HUES6 (cell line): ENCODE measurements at regions not wholly inside any gene's neighbourhood (a gene's known extent, or its start where the extent isn't known, plus 50 kb on each side); places are given as distances from the start of the nearest gene placed in this dataset.
"Not testable (repeated sequence)": the region's sequence is repeated elsewhere in the genome, so short reads cannot be mapped to it uniquely, and the experiment has no call there.

ENCODE experiments used
- H3K27ac ChIP-seq: 2 replicates; pipeline ENCODE4 v1.7.0; 2013; ENCODE audit warnings: low read depth, mild to moderate bottlenecking, low read length, inconsistent platforms
- H3K27me3 ChIP-seq: 2 replicates; pipeline ENCODE4 v1.6.1; 2013; ENCODE audit warnings: low read length; ENCODE audit not compliant: control insufficient read depth, insufficient read depth
- H3K36me3 ChIP-seq: 2 replicates; pipeline ENCODE4 v1.6.1; 2013; ENCODE audit warnings: low read length; ENCODE audit not compliant: control insufficient read depth, insufficient read depth
- H3K4me1 ChIP-seq: 2 replicates; pipeline ENCODE4 v1.6.1; 2013; ENCODE audit warnings: low read length; ENCODE audit not compliant: control insufficient read depth, insufficient read depth
- H3K4me3 ChIP-seq: 2 replicates; pipeline ENCODE4 v1.5.1; 2013; ENCODE audit warnings: low read depth, low read length
- H3K9ac ChIP-seq: one replicate; pipeline ENCODE4 v1.6.1; 2013; ENCODE audit warnings: mild to moderate bottlenecking, low read length
- H3K9me3 ChIP-seq: 2 replicates; pipeline ENCODE4 v1.6.1; 2013; ENCODE audit warnings: low read depth, low read length; ENCODE audit not compliant: control insufficient read depth, insufficient read depth

DNA sequence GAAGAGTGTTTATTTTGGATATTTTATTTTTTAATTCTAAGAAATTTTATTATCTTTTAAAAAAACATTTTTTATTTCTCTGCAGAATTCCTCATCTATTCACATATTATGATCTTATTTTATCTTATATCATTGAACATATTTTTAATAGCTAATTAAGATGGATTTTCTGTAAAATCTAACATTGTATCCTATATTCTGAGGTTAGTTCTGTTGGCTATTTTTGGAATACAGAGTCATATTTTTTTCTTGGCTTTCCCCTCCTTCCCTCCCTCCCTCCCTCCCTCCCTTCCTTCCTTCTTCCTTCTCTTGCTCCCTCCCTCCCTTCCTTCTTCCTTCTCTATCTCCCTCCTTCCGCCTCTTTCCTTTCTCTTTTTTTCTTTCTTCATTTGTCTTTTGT lies 2326.6 kb upstream of the RAG2 start:
- Histone ChIP-seq H3K9ac (no peak overlapping the region), H3K36me3 (no peaks in the 10 kb centered on the region), H3K9me3 (peaks cover 3% of the 10 kb centered on the region; the same call in 1 of the 2 replicates), H3K27ac (no peak overlapping the region), H3K4me3 (no peak overlapping the region), H3K27me3 (no peaks in the 10 kb centered on the region), H3K4me1 (no peaks in the 10 kb centered on the region)

DNA sequence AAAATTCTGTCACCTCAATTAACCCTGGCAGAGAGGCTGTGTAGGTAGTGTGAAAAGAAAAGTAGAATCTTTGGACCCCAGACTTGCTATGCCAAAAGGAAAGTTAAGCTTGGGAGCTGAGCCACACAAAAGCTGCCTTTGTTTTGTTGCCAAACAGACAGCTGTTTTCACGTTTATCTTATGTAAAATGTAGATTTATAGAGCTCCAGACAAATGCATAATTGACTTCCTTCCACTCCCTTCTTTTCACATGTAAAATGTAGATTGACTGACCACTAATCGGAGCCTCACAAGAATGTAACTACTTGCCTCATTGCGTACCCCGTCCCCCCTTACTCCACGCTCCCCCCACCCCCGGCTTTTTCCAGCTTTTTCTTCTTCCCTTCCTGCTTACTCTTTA lies 2302.2 kb upstream of the RAG2 start:
- Histone ChIP-seq H3K27me3 (no peaks in the 10 kb centered on the region), H3K4me1 (peaks cover 18% of the 10 kb centered on the region), H3K36me3 (no peaks in the 10 kb centered on the region), H3K27ac (peak overlapping the region; percentile 75; the same call in 1 of the 2 replicates), H3K9me3 (no peaks in the 10 kb centered on the region), H3K9ac (no peak overlapping the region), H3K4me3 (no peak overlapping the region)

DNA sequence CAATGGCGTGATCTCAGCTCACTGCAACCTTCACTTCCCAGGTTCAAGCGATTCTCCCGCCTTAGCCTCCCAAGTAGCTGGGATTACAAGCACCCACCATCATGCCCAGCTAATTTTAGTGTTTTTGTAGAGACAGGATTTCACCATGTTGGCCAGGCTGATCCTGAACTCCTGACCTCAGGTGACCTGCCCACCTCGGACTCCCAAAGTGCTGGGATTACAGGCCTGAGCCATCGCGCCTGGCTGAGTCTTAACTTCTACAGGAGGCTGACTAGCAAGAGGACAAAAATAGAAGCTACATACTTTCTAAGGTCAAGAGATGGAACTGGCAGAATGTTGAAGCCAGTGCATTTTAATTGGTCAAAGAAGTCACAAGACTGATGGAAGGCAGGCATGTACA lies 2296.2 kb upstream of the RAG2 start:
- not testable (repeated sequence) for H3K27me3 ChIP-seq, H3K27ac ChIP-seq, H3K4me3 ChIP-seq, H3K36me3 ChIP-seq, H3K9ac ChIP-seq, H3K9me3 ChIP-seq, H3K4me1 ChIP-seq

DNA sequence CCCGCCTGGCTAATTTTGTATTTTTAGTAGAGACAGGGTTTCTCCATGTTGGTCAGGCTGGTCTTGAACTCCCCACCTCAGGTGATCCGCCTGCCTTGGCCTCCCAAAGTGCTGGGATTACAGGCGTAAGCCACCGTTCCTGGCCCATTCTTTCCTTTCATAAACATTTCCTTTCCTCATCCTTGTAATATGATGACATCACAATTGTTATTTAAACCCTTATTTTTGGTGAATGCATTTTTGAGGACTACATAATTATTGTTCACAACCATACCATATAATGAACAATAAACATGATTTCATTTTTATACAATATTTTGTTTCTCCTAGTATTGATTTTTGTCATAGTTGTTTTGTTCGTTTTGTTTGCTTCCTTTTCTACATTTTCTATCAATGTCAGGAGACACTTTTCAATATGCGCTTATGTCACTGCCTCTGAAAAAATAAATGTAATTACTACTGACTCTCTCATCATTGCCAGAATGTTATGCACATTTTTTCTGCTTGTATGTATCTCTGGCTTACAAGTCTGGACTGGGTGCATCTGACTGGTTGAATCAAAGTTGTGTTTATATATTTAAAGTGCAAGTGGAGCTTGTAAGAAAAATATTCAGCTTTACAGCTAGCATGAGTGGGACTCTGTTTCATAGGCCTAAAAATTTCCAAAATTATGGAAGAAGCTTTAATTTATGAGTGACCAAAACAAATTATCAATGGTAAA lies 2286.3 kb upstream of the RAG2 start:
- H3K9me3 ChIP-seq: no peaks in the 10 kb centered on the region
- H3K4me3 ChIP-seq: no peak overlapping the region
- no peaks in the 10 kb centered on the region for H3K27me3 ChIP-seq
- H3K36me3 ChIP-seq: no peaks in the 10 kb centered on the region
- H3K4me1 ChIP-seq: no peaks in the 10 kb centered on the region
- no peak overlapping the region for H3K9ac ChIP-seq
- H3K27ac ChIP-seq: no peak overlapping the region

DNA sequence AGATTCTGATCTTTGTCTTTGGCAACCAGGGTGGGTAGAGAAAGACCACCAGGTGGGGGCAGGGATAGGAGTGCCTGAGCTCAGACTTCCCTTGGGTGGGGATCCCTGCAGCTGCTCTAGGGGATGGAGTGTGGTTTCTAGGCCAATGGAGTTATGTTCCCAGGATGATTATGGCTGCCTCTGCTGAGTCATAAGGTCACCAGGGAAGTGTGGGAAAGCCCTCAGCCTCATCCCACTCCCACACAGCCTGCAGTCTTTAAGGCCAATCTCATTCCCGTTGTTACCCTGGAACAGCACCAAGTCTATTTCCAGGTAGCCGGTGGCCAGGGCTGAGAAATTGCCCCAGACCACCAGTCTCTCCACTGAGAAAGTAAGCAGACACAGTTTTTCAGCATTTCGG lies 2269.3 kb upstream of the RAG2 start:
- no peak overlapping the region for H3K27ac ChIP-seq
- no peaks in the 10 kb centered on the region for H3K36me3 ChIP-seq
- no peaks in the 10 kb centered on the region for H3K27me3 ChIP-seq
- no peaks in the 10 kb centered on the region for H3K4me1 ChIP-seq
- H3K4me3 ChIP-seq: no peak overlapping the region
- no peak overlapping the region for H3K9ac ChIP-seq
- H3K9me3 ChIP-seq: 0 out of 2 replicates have a peak, but pooled peaks cover 8% of the 10 kb centered on the region

DNA sequence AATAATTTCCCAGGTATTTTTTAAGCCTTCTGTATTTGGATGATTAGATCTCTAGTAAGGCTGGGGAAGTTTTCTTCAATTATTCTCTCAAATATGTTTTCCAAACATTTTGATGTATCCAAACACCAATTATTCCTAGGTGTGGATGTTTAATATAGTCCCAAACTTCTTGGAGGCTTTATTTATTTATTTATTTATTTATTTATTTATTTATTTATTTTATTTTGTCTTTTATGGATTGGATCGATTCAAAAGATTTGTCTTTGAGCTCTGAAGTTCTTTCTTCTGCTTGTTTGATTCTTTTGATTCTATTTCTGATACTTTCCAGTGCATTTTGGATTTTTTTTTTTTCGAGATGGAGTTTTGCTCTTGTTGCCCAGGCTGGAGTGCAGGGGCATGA lies 2267.9 kb upstream of the RAG2 start:
- Histone ChIP-seq H3K27me3 (no peaks in the 10 kb centered on the region), H3K4me1 (no peaks in the 10 kb centered on the region), H3K9me3 (0 out of 2 replicates have a peak, but pooled peaks cover 8% of the 10 kb centered on the region), H3K27ac (no peak overlapping the region), H3K36me3 (no peaks in the 10 kb centered on the region), H3K9ac (no peak overlapping the region), H3K4me3 (no peak overlapping the region)

DNA sequence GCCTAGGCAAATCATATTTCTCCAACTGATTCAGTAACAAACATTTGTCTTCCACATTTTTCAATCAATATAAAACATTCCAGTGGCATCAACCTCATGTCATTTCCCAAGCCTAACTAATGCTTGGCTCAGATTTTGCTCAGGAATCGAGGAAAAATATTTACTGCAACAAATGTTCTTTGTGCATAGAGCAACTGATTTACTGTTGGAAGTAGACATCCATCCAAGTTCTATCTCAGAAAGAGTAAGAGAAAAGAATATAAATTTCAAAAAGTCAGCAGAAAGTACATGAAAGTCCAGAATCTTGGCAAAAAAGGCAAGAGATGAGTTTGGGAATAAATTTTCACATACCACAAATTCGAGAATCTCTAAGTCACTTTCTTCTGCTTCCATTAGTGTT lies 2245.0 kb upstream of the RAG2 start:
- no peaks in the 10 kb centered on the region for H3K36me3 ChIP-seq
- H3K4me3 ChIP-seq: no peak overlapping the region
- H3K27me3 ChIP-seq: no peaks in the 10 kb centered on the region
- H3K27ac ChIP-seq: no peak overlapping the region
- H3K4me1 ChIP-seq: no peaks in the 10 kb centered on the region
- no peaks in the 10 kb centered on the region for H3K9me3 ChIP-seq
- H3K9ac ChIP-seq: no peak overlapping the region

DNA sequence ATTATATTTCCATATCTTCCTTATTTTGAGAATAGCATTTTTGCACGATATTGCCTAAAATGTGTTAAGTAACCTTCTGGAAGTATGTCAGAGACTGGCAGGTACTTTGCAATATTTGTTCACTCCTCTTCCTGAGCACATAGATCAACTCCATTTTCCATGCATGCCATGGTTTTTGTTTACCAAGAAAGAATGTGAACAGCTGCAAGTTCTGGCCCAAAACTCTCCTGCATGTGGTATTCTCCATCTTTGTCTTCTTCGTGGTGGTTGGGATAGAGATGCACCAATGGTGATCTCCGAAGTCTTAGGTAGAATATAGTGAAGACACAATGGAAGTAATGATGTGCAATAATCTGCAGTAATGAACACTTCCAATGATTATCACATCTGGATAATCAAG lies 2241.0 kb upstream of the RAG2 start:
- Histone ChIP-seq H3K27me3 (no peaks in the 10 kb centered on the region), H3K4me1 (no peaks in the 10 kb centered on the region), H3K36me3 (no peaks in the 10 kb centered on the region), H3K27ac (no peak overlapping the region), H3K9ac (no peak overlapping the region), H3K9me3 (no peaks in the 10 kb centered on the region), H3K4me3 (no peak overlapping the region)

DNA sequence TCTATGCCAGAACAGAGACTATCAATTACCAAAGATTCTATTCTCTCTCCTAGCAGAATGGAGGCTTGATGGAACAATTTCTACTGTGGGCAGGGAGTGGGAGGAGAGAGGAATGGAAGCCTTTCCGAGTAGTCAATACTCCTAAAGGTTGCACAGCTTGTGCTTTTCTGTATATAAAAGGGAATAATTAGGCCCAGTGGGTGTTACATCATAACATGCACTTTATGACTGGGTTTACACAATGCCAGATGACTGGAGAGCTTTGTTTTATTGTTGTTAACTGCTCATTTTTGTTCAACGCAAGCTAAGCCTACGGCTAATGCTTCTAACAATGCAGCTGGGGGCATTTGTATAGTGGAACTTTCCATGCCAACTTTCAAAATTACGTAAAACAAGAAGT lies 2237.9 kb upstream of the RAG2 start:
- H3K27ac ChIP-seq: no peak overlapping the region
- H3K4me3 ChIP-seq: no peak overlapping the region
- H3K9me3 ChIP-seq: no peaks in the 10 kb centered on the region

DNA sequence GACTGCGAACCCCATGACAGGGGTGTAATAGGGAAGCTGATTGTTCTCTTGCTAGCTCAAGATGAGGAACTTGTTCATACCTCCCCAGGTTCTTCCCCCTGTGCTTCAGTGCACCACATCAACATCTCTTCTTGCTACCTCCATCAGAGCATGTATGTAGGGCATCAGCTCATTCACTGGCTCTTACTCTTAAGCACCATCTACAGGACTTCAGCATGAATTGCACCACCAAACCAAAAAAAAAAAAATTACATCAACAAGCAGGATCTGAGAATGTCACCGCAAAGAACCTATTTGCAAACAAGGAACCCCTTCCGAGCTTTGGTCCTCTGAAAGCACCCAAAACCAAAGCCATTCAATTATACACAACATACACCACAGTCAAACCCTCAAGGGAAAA lies 2226.5 kb upstream of the RAG2 start:
- H3K27me3 ChIP-seq: no peaks in the 10 kb centered on the region
- H3K9me3 ChIP-seq: peaks cover 11% of the 10 kb centered on the region
- H3K27ac ChIP-seq: no peak overlapping the region
- H3K4me1 ChIP-seq: no peaks in the 10 kb centered on the region
- no peak overlapping the region for H3K9ac ChIP-seq
- H3K4me3 ChIP-seq: no peak overlapping the region
- H3K36me3 ChIP-seq: no peaks in the 10 kb centered on the region

More for the DNA sequence above, 2237.9 kb upstream of the RAG2 start:
- Histone ChIP-seq H3K4me1 (no peaks in the 10 kb centered on the region), H3K27me3 (no peaks in the 10 kb centered on the region), H3K36me3 (no peaks in the 10 kb centered on the region), H3K9ac (no peak overlapping the region)

DNA sequence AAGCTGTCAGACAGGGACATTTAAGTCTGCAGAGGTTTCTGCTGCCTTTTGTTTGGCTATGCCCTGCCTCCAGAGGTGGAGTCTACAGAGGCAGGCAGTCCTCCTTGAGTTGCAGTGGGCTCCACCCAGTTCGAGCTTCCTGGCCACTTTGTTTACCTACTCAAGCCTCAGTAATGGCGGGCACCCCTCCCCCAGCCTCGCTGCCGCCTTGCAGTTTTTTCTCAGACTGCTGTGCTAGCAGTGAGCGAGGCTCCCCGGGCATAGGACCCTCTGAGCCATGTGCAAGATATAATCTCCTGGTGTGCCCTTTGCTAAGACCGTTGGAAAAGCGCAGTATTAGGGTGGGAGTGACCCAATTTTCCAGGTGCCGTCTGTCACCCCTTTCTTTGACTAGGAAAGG lies 2223.8 kb upstream of the RAG2 start:
- H3K27ac ChIP-seq, H3K27me3 ChIP-seq, H3K9me3 ChIP-seq, H3K4me1 ChIP-seq, H3K36me3 ChIP-seq, H3K4me3 ChIP-seq, H3K9ac ChIP-seq: not testable (repeated sequence)
